ENCODE measurements at regions not wholly inside any gene's neighbourhood (a gene's known extent, or its start where the extent isn't known, plus 50 kb on each side); places are given as distances from the start of the nearest gene placed in this dataset.

- Histone ChIP-seq H3K27me3 (ENCODE audit: insufficient read depth, low read depth, low read length) (no peaks in the 10 kb centered on the region), H3K4me3 (ENCODE audit: low read length) (no peak overlapping the region), H3K36me3 (ENCODE audit: insufficient read depth, low read length) (no peaks in the 10 kb centered on the region), H3K27ac (ENCODE audit: low read length) (no peak overlapping the region), H3K79me2 (replicated peaks; ENCODE audit: insufficient read depth, low read length) (no peaks in the 10 kb centered on the region), H3F3A (ENCODE audit: insufficient read depth, low read length, poor library complexity, severe bottlenecking) (no peaks in the 10 kb centered on the region), H3K9me2 (ENCODE audit: insufficient read depth, low read length) (no peaks in the 10 kb centered on the region), H4K20me1 (ENCODE audit: insufficient read depth) (no peaks in the 10 kb centered on the region), H3K9me3 (ENCODE audit: low read length) (no peaks in the 10 kb centered on the region), H3K4me2 (ENCODE audit: low read length) (no peak overlapping the region), H2AFZ (ENCODE audit: low read depth, low read length) (no peak overlapping the region), H3K9ac (ENCODE audit: low read length) (no peak overlapping the region)
- TF ChIP-seq SMC3 (conservative IDR thresholded peaks at IDR 0.05; ENCODE audit: poor library complexity), result no peak
- TF ChIP-seq EP300 (conservative IDR thresholded peaks at IDR 0.05; ENCODE audit: poor library complexity, severe bottlenecking), result no peak
- no peak for TF ChIP-seq MXI1 (conservative IDR thresholded peaks at IDR 0.05; ENCODE audit: poor library complexity, severe bottlenecking)
- TF ChIP-seq CTCF (IDR thresholded peaks at IDR 0.05; ENCODE audit: poor library complexity, severe bottlenecking), result no peak
- TF ChIP-seq TAF1 (IDR thresholded peaks at IDR 0.05; ENCODE audit: low read depth), result no peak
- no peak for TF ChIP-seq RAD21 (conservative IDR thresholded peaks at IDR 0.05)
- TF ChIP-seq, protein P1, sequence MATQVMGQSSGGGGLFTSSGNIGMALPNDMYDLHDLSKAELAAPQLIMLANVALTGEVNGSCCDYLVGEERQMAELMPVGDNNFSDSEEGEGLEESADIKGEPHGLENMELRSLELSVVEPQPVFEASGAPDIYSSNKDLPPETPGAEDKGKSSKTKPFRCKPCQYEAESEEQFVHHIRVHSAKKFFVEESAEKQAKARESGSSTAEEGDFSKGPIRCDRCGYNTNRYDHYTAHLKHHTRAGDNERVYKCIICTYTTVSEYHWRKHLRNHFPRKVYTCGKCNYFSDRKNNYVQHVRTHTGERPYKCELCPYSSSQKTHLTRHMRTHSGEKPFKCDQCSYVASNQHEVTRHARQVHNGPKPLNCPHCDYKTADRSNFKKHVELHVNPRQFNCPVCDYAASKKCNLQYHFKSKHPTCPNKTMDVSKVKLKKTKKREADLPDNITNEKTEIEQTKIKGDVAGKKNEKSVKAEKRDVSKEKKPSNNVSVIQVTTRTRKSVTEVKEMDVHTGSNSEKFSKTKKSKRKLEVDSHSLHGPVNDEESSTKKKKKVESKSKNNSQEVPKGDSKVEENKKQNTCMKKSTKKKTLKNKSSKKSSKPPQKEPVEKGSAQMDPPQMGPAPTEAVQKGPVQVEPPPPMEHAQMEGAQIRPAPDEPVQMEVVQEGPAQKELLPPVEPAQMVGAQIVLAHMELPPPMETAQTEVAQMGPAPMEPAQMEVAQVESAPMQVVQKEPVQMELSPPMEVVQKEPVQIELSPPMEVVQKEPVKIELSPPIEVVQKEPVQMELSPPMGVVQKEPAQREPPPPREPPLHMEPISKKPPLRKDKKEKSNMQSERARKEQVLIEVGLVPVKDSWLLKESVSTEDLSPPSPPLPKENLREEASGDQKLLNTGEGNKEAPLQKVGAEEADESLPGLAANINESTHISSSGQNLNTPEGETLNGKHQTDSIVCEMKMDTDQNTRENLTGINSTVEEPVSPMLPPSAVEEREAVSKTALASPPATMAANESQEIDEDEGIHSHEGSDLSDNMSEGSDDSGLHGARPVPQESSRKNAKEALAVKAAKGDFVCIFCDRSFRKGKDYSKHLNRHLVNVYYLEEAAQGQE (IDR thresholded peaks at IDR 0.05; ENCODE audit: borderline replicate concordance), result no peak
- no peak for TF ChIP-seq POLR2AphosphoS5 (IDR thresholded peaks at IDR 0.05)
- TF ChIP-seq EZH2 (IDR thresholded peaks at IDR 0.05; ENCODE audit: borderline replicate concordance, insufficient read depth, low read length, poor library complexity, severe bottlenecking), result no peak
These were observed 381.2 kb downstream of the BCL11B start for GRCh38 chr14:98890556-98891340.

DNA sequence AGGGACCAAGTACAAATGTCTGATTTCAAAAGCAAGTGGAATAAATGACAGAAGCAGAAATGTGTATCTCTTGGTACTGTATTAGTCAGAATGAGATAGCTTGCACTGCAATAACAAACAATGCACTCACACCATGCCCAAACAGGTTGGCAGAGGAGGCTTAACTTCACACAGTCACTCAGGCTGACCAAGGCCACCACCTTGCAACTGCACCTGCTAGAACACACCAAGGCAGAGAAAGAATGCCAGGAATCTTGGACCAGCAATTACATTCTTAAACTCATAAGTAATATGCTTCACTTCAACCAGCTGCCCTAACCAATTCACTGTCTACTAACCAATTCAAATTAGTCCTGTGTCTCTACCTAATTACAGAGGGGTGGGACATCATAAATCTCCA lies 378.3 kb downstream of the BCL11B start:
- Histone ChIP-seq H2AFZ (ENCODE audit: low read depth, low read length) (no peak overlapping the region), H3K9me2 (ENCODE audit: insufficient read depth, low read length) (no peaks in the 10 kb centered on the region), H3K4me2 (ENCODE audit: low read length) (no peak overlapping the region), H4K20me1 (ENCODE audit: insufficient read depth) (no peaks in the 10 kb centered on the region), H3K9ac (ENCODE audit: low read length) (no peak overlapping the region), H3F3A (ENCODE audit: insufficient read depth, low read length, poor library complexity, severe bottlenecking) (no peaks in the 10 kb centered on the region), H3K27ac (ENCODE audit: low read length) (no peak overlapping the region), H3K9me3 (ENCODE audit: low read length) (no peaks in the 10 kb centered on the region), H3K36me3 (ENCODE audit: insufficient read depth, low read length) (no peaks in the 10 kb centered on the region), H3K27me3 (ENCODE audit: insufficient read depth, low read depth, low read length) (no peaks in the 10 kb centered on the region), H3K79me2 (replicated peaks; ENCODE audit: insufficient read depth, low read length) (no peaks in the 10 kb centered on the region), H3K4me3 (ENCODE audit: low read length) (no peak overlapping the region)
- TF ChIP-seq EZH2 (IDR thresholded peaks at IDR 0.05; ENCODE audit: borderline replicate concordance, insufficient read depth, low read length, poor library complexity, severe bottlenecking) (no peak), EP300 (conservative IDR thresholded peaks at IDR 0.05; ENCODE audit: poor library complexity, severe bottlenecking) (no peak), SMC3 (conservative IDR thresholded peaks at IDR 0.05; ENCODE audit: poor library complexity) (no peak), MXI1 (conservative IDR thresholded peaks at IDR 0.05; ENCODE audit: poor library complexity, severe bottlenecking) (no peak), CTCF (IDR thresholded peaks at IDR 0.05; ENCODE audit: poor library complexity, severe bottlenecking) (no peak), POLR2AphosphoS5 (IDR thresholded peaks at IDR 0.05) (no peak), TAF1 (IDR thresholded peaks at IDR 0.05; ENCODE audit: low read depth) (no peak)
- TF ChIP-seq, protein P1 (IDR thresholded peaks at IDR 0.05; ENCODE audit: borderline replicate concordance), result no peak

Measured in neural cell (in vitro differentiated cells).